ENCODE measurements at regions not wholly inside any gene's neighbourhood (a gene's known extent, or its start where the extent isn't known, plus 50 kb on each side); places are given as distances from the start of the nearest gene placed in this dataset.

- TF ChIP-seq EZH2 (IDR thresholded peaks at IDR 0.05) (no peak), FOXP2 (optimal IDR thresholded peaks at IDR 0.05; ENCODE audit: control extremely low read depth, extremely low read length, insufficient read depth) (no peak), POLR2AphosphoS5 (IDR thresholded peaks at IDR 0.05; ENCODE audit: borderline replicate concordance, low read depth, low read length) (no peak)
- no peak for DNase-seq (ENCODE audit: low read depth, low spot score)
Observed at GRCh38 chr2:64210816-64211215, 66.6 kb upstream of the PELI1 start.

GRCh38 chr2:64211276-64211921 is 67.2 kb upstream of the PELI1 start:
- Histone ChIP-seq H3K36me3 (ENCODE audit: insufficient read depth, low read length) (no peaks in the 10 kb centered on the region), H3K27ac (no peak overlapping the region), H3K4me3 (no peak overlapping the region), H3K9me3 (ENCODE audit: low read depth, low read length) (no peaks in the 10 kb centered on the region), H3K9ac (ENCODE audit: insufficient read length) (no peak overlapping the region)
- TF ChIP-seq POLR2AphosphoS5 (IDR thresholded peaks at IDR 0.05; ENCODE audit: borderline replicate concordance, low read depth, low read length) (no peak), EZH2 (IDR thresholded peaks at IDR 0.05) (no peak), FOXP2 (optimal IDR thresholded peaks at IDR 0.05; ENCODE audit: control extremely low read depth, extremely low read length, insufficient read depth) (no peak)
- DNase-seq (ENCODE audit: low read depth, low spot score), result no peak

More at GRCh38 chr2:64210816-64211215, 66.6 kb upstream of the PELI1 start:
- Histone ChIP-seq H3K9me3 (ENCODE audit: low read depth, low read length) (no peaks in the 10 kb centered on the region), H3K36me3 (ENCODE audit: insufficient read depth, low read length) (no peaks in the 10 kb centered on the region), H3K9ac (ENCODE audit: insufficient read length) (no peak overlapping the region), H3K27ac (no peak overlapping the region), H3K4me3 (no peak overlapping the region)

GRCh38 chr2:64212346-64212745 is 68.1 kb upstream of the PELI1 start:
- Histone ChIP-seq H3K9me3 (ENCODE audit: low read depth, low read length) (no peaks in the 10 kb centered on the region), H3K36me3 (ENCODE audit: insufficient read depth, low read length) (no peaks in the 10 kb centered on the region), H3K4me3 (no peak overlapping the region), H3K9ac (ENCODE audit: insufficient read length) (no peak overlapping the region), H3K27ac (no peak overlapping the region)
- DNase-seq (ENCODE audit: low read depth, low spot score), result no peak
- no peak for TF ChIP-seq POLR2AphosphoS5 (IDR thresholded peaks at IDR 0.05; ENCODE audit: borderline replicate concordance, low read depth, low read length)
- TF ChIP-seq FOXP2 (optimal IDR thresholded peaks at IDR 0.05; ENCODE audit: control extremely low read depth, extremely low read length, insufficient read depth), result no peak
- no peak for TF ChIP-seq EZH2 (IDR thresholded peaks at IDR 0.05)

GRCh38 chr2:64212801-64213321 is 68.6 kb upstream of the PELI1 start:
- no peak overlapping the region for H3K27ac ChIP-seq
- no peak for DNase-seq (ENCODE audit: low read depth, low spot score)

GRCh38 chr2:64213532-64214275 is 69.5 kb upstream of the PELI1 start:
- Histone ChIP-seq H3K4me3 (no peak overlapping the region), H3K9ac (ENCODE audit: insufficient read length) (no peak overlapping the region), H3K36me3 (ENCODE audit: insufficient read depth, low read length) (no peaks in the 10 kb centered on the region), H3K9me3 (ENCODE audit: low read depth, low read length) (no peaks in the 10 kb centered on the region), H3K27ac (no peak overlapping the region)
- TF ChIP-seq EZH2 (IDR thresholded peaks at IDR 0.05), result no peak
- no peak for DNase-seq (ENCODE audit: low read depth, low spot score)

More at GRCh38 chr2:64212801-64213321, 68.6 kb upstream of the PELI1 start:
- no peak for TF ChIP-seq POLR2AphosphoS5 (IDR thresholded peaks at IDR 0.05; ENCODE audit: borderline replicate concordance, low read depth, low read length)
- TF ChIP-seq FOXP2 (optimal IDR thresholded peaks at IDR 0.05; ENCODE audit: control extremely low read depth, extremely low read length, insufficient read depth), result no peak
- no peak for TF ChIP-seq EZH2 (IDR thresholded peaks at IDR 0.05)
- H3K9me3 ChIP-seq (ENCODE audit: low read depth, low read length), result no peaks in the 10 kb centered on the region
- H3K4me3 ChIP-seq, result no peak overlapping the region
- no peaks in the 10 kb centered on the region for H3K36me3 ChIP-seq (ENCODE audit: insufficient read depth, low read length)
- no peak overlapping the region for H3K9ac ChIP-seq (ENCODE audit: insufficient read length)

- no peaks in the 10 kb centered on the region for H3K36me3 ChIP-seq (ENCODE audit: insufficient read depth, low read length)
- H3K9me3 ChIP-seq (ENCODE audit: low read depth, low read length), result no peaks in the 10 kb centered on the region
- no peak for TF ChIP-seq FOXP2 (optimal IDR thresholded peaks at IDR 0.05; ENCODE audit: control extremely low read depth, extremely low read length, insufficient read depth)
- TF ChIP-seq POLR2AphosphoS5 (IDR thresholded peaks at IDR 0.05; ENCODE audit: borderline replicate concordance, low read depth, low read length), result no peak
- TF ChIP-seq EZH2 (IDR thresholded peaks at IDR 0.05), result no peak
- no peak for DNase-seq (ENCODE audit: low read depth, low spot score)
- peak overlapping the region; percentile 28 for H3K9ac ChIP-seq (ENCODE audit: insufficient read length)
- no peak overlapping the region for H3K4me3 ChIP-seq
- H3K27ac ChIP-seq, result no peak overlapping the region
Observed at GRCh38 chr2:64214281-64215115, 70.3 kb upstream of the PELI1 start.

GRCh38 chr2:64217198-64217869 is 73.1 kb upstream of the PELI1 start:
- H3K4me3 ChIP-seq, result no peak overlapping the region

More at GRCh38 chr2:64217198-64217869, 73.1 kb upstream of the PELI1 start:
- Histone ChIP-seq H3K27ac (no peak overlapping the region), H3K9ac (ENCODE audit: insufficient read length) (no peak overlapping the region), H3K36me3 (ENCODE audit: insufficient read depth, low read length) (no peaks in the 10 kb centered on the region), H3K9me3 (ENCODE audit: low read depth, low read length) (no peaks in the 10 kb centered on the region)
- TF ChIP-seq EZH2 (IDR thresholded peaks at IDR 0.05) (no peak), POLR2AphosphoS5 (IDR thresholded peaks at IDR 0.05; ENCODE audit: borderline replicate concordance, low read depth, low read length) (no peak), FOXP2 (optimal IDR thresholded peaks at IDR 0.05; ENCODE audit: control extremely low read depth, extremely low read length, insufficient read depth) (no peak)
- no peak for DNase-seq (ENCODE audit: low read depth, low spot score)
